ENCODE measurements at regions not wholly inside any gene's neighbourhood (a gene's known extent, or its start where the extent isn't known, plus 50 kb on each side); places are given as distances from the start of the nearest gene placed in this dataset.

DNA sequence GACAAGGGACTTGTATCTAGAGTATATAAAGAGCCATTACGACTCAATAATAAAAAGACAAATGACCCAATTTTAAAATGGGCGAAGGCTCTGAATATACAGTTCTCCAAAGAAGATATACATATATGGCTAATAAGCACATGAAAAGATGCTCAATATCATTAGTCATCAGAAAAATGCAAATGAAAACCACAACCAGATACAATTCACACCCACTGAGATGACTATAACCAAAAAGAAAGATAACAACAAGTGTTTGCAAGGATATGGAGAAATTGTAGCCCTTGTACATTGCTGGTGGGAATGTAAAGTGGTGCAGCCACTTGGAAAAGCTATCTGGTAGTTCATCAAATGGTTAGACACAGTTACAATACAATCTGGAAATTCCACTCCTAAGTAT lies 96.3 kb downstream of the TRIM29 start:
- H3K9me3 ChIP-seq: peaks cover 0 to 12% (median 0%) of the 10 kb centered on the region in 12 donors
- H3K27me3 ChIP-seq: peaks cover 0 to 8% (median 0%) of the 10 kb centered on the region in 9 donors
- no peak for TF ChIP-seq POLR2A (IDR thresholded peaks at IDR 0.05)
- TF ChIP-seq, protein P1, sequence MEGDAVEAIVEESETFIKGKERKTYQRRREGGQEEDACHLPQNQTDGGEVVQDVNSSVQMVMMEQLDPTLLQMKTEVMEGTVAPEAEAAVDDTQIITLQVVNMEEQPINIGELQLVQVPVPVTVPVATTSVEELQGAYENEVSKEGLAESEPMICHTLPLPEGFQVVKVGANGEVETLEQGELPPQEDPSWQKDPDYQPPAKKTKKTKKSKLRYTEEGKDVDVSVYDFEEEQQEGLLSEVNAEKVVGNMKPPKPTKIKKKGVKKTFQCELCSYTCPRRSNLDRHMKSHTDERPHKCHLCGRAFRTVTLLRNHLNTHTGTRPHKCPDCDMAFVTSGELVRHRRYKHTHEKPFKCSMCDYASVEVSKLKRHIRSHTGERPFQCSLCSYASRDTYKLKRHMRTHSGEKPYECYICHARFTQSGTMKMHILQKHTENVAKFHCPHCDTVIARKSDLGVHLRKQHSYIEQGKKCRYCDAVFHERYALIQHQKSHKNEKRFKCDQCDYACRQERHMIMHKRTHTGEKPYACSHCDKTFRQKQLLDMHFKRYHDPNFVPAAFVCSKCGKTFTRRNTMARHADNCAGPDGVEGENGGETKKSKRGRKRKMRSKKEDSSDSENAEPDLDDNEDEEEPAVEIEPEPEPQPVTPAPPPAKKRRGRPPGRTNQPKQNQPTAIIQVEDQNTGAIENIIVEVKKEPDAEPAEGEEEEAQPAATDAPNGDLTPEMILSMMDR (IDR thresholded peaks at IDR 0.05): no peak
- ATAC-seq (no peak), DNase-seq (no peak)
- 88 to 96% (median 95%) methylated on average over 2 of the region's 2 CpGs for WGBS, 4 donors
- no peaks in the 10 kb centered on the region for H3K36me3 ChIP-seq
- no peak overlapping the region for H3K27ac ChIP-seq
- H3K4me3 ChIP-seq: no peak overlapping the region
- H3K4me1 ChIP-seq: no peaks in the 10 kb centered on the region
- intact Hi-C loops (cut with DNase I): no loop called here

DNA sequence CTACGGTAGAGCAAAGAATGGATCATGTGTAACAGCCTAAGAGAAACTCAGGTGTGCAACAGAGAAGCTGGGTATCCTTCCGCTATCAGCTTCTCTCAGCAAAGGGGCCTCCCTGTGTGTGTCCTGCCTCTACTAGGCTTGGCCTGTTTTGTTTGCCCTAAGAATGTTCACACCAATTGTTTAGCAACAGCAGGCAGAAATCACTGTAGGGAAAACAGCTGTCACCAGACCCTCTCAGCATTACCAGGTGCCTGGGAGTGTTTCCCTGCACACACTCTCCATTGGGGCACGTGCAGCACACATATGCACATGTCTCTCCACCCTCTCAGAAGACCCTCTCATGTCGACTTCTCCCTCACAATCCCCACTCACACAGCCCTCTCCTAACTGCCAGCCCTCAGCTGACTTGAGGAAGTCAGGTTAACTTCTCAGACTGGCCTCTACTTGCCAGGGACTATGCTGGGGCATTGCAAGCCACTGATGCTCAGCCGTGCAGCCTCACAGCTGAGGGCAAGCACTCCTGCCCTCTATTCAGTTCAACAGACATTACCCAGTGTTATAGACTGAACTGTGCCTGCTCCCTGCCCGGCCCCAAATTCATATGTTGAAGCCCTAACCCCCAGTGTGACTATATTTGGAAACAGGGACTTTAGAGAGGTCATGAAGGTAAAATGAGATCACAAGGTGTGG lies 97.6 kb downstream of the TRIM29 start:
- ATAC-seq: no peak
- DNase-seq: no peak
- intact Hi-C loops (cut with DNase I): no loop called here
- Histone ChIP-seq H3K27ac (no peak overlapping the region), H3K9me3 (peaks cover 0 to 10% (median 0%) of the 10 kb centered on the region in 12 donors), H3K36me3 (no peaks in the 10 kb centered on the region), H3K4me3 (no peak overlapping the region), H3K4me1 (no peaks in the 10 kb centered on the region), H3K27me3 (peaks cover 0 to 8% (median 0%) of the 10 kb centered on the region in 9 donors)
- WGBS, 4 donors: 66 to 70% (median 67%) methylated on average over 6 of the region's 6 CpGs
- TF ChIP-seq, protein P1 (IDR thresholded peaks at IDR 0.05): no peak

GRCh38 chr11:120039039-120039438 lies 98.9 kb downstream of the TRIM29 start:
- Histone ChIP-seq H3K4me3 (no peak overlapping the region), H3K27me3 (peaks cover 0 to 6% (median 0%) of the 10 kb centered on the region in 9 donors), H3K9me3 (peaks cover 0 to 10% (median 0%) of the 10 kb centered on the region in 12 donors), H3K36me3 (no peaks in the 10 kb centered on the region), H3K4me1 (no peaks in the 10 kb centered on the region), H3K27ac (no peak overlapping the region)
- DNase-seq (no peak), ATAC-seq (no peak)
- TF ChIP-seq, protein P1 (IDR thresholded peaks at IDR 0.05): no peak
- TF ChIP-seq POLR2A (IDR thresholded peaks at IDR 0.05): no peak
- intact Hi-C loops (cut with DNase I): no loop called here
- 70 to 90% (median 86%) methylated on average over 1 of the region's 1 CpG for WGBS, 4 donors

- H3K27ac ChIP-seq: no peak overlapping the region
Measured at GRCh38 chr11:120037111-120037510, 100.8 kb downstream of the TRIM29 start.

More at GRCh38 chr11:120037111-120037510, 100.8 kb downstream of the TRIM29 start:
- no peak for DNase-seq
- Histone ChIP-seq H3K27me3 (peaks cover 0 to 5% (median 0%) of the 10 kb centered on the region in 9 donors), H3K36me3 (no peaks in the 10 kb centered on the region), H3K4me3 (no peak overlapping the region), H3K9me3 (peaks cover 0 to 10% (median 0%) of the 10 kb centered on the region in 12 donors), H3K4me1 (peaks cover 0 to 3% (median 0%) of the 10 kb centered on the region in 12 donors)
- WGBS, 4 donors: 77 to 85% (median 80%) methylated on average over 3 of the region's 3 CpGs
- no peak for TF ChIP-seq POLR2A (IDR thresholded peaks at IDR 0.05)
- TF ChIP-seq, protein P1 (IDR thresholded peaks at IDR 0.05): no peak
- intact Hi-C loops (cut with DNase I): no loop called here
- no peak for ATAC-seq
